Astrocyte (in vitro differentiated cells and primary cell): ENCODE measurements at regions not wholly inside any gene's neighbourhood (a gene's known extent, or its start where the extent isn't known, plus 50 kb on each side); places are given as distances from the start of the nearest gene placed in this dataset.
A peak's percentile ranks its signal among the peaks of the same experiment; 100 is the strongest.

ENCODE experiments used
- DNase-seq: peaks from one replicate; pipeline ENCODE4 v3.0.0-alpha.2; 2010; ENCODE audit warnings: low read depth
- FAIRE-seq: peaks from 2 replicates; lab custom pipeline; 2011; peaks lifted over from hg19 to GRCh38; lab: Jason Lieb, UNC
- H2AFZ ChIP-seq: 2 replicates; pipeline ENCODE4 v1.6.0; 2012; ENCODE audit warnings: low read depth, low read length, inconsistent platforms
- H3K27ac ChIP-seq: 2 replicates; pipeline ENCODE4 v1.5.1; 2011; ENCODE audit warnings: low read depth, low read length, inconsistent platforms
- H3K27me3 ChIP-seq: 2 replicates; pipeline ENCODE4 v1.6.0; 2011; ENCODE audit warnings: low read length, inconsistent platforms; ENCODE audit not compliant: insufficient read depth
- H3K36me3 ChIP-seq: 2 replicates; pipeline ENCODE4 v1.5.1; 2011; ENCODE audit warnings: low read length, inconsistent platforms; ENCODE audit not compliant: insufficient read depth
- H3K4me1 ChIP-seq: 2 replicates; pipeline ENCODE4 v1.5.1; 2011; ENCODE audit warnings: low read length, inconsistent platforms; ENCODE audit not compliant: insufficient read depth
- H3K4me2 ChIP-seq: 2 replicates; pipeline ENCODE4 v1.6.0; 2012; ENCODE audit warnings: low read length, inconsistent platforms
- H3K4me3 ChIP-seq: 2 replicates; pipeline ENCODE4 v1.5.1; 2011; ENCODE audit warnings: low read depth, mild to moderate bottlenecking, low read length, inconsistent platforms; ENCODE audit not compliant: insufficient read depth
- H3K79me2 ChIP-seq: 2 replicates; pipeline ENCODE4 v1.6.0; 2012; ENCODE audit warnings: mild to moderate bottlenecking, low read length, inconsistent platforms; ENCODE audit not compliant: insufficient read depth
- H3K9ac ChIP-seq: 2 replicates; pipeline ENCODE4 v1.6.0; 2012; ENCODE audit warnings: mild to moderate bottlenecking, low read length, inconsistent platforms
- H3K9me3 ChIP-seq: 2 replicates; pipeline ENCODE4 v1.5.1; 2012; ENCODE audit warnings: low read depth, mild to moderate bottlenecking, low read length, inconsistent platforms; ENCODE audit not compliant: insufficient read depth
- H4K20me1 ChIP-seq: 2 replicates; pipeline ENCODE4 v1.6.0; 2012; ENCODE audit warnings: low read length, inconsistent platforms; ENCODE audit not compliant: insufficient read depth
- H3K27ac Mint-ChIP-seq: one replicate; pipeline ENCODE4 v1.8.0; 2021; ENCODE audit warnings: mild to moderate bottlenecking, mixed read lengths; ENCODE audit not compliant: unreplicated experiment
- H3K27me3 Mint-ChIP-seq: one replicate; pipeline ENCODE4 v1.8.0; 2021; ENCODE audit warnings: low read depth, mixed read lengths; ENCODE audit not compliant: unreplicated experiment
- H3K36me3 Mint-ChIP-seq: one replicate; pipeline ENCODE4 v1.8.0; 2021; ENCODE audit warnings: low read depth, mixed read lengths; ENCODE audit not compliant: unreplicated experiment
- H3K4me1 Mint-ChIP-seq: one replicate; pipeline ENCODE4 v1.8.0; 2021; ENCODE audit warnings: low read depth, mixed read lengths; ENCODE audit not compliant: unreplicated experiment
- H3K4me3 Mint-ChIP-seq: one replicate; pipeline ENCODE4 v1.8.0; 2021; ENCODE audit warnings: mild to moderate bottlenecking, moderate library complexity, mixed read lengths; ENCODE audit not compliant: unreplicated experiment
- H3K9me3 Mint-ChIP-seq: one replicate; pipeline ENCODE4 v1.8.0; 2021; ENCODE audit warnings: mild to moderate bottlenecking, mixed read lengths; ENCODE audit not compliant: unreplicated experiment
- EZH2 ChIP-seq: IDR thresholded peaks from 2 replicates; pipeline ENCODE4 v1.6.1; 2012; ENCODE audit warnings: mild to moderate bottlenecking, low read length, inconsistent platforms; ENCODE audit not compliant: insufficient read depth
- TF ChIP-seq, protein P1 (sequence below): IDR thresholded peaks from 2 replicates; pipeline ENCODE4 v1.5.1; 2011; ENCODE audit warnings: low read depth, mild to moderate bottlenecking, inconsistent platforms, low read length, moderate library complexity; ENCODE audit not compliant: insufficient read depth

- TF ChIP-seq, protein P1, sequence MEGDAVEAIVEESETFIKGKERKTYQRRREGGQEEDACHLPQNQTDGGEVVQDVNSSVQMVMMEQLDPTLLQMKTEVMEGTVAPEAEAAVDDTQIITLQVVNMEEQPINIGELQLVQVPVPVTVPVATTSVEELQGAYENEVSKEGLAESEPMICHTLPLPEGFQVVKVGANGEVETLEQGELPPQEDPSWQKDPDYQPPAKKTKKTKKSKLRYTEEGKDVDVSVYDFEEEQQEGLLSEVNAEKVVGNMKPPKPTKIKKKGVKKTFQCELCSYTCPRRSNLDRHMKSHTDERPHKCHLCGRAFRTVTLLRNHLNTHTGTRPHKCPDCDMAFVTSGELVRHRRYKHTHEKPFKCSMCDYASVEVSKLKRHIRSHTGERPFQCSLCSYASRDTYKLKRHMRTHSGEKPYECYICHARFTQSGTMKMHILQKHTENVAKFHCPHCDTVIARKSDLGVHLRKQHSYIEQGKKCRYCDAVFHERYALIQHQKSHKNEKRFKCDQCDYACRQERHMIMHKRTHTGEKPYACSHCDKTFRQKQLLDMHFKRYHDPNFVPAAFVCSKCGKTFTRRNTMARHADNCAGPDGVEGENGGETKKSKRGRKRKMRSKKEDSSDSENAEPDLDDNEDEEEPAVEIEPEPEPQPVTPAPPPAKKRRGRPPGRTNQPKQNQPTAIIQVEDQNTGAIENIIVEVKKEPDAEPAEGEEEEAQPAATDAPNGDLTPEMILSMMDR = no peak
- no peak for TF ChIP-seq EZH2
- peaks cover 33% of the 10 kb centered on the region for H3K36me3 Mint-ChIP-seq
- peaks cover 25% of the 10 kb centered on the region for H3K36me3 ChIP-seq
These were observed 73.1 kb downstream of the DNAAF9 start for GRCh38 chr20:3334156-3334943.

DNA sequence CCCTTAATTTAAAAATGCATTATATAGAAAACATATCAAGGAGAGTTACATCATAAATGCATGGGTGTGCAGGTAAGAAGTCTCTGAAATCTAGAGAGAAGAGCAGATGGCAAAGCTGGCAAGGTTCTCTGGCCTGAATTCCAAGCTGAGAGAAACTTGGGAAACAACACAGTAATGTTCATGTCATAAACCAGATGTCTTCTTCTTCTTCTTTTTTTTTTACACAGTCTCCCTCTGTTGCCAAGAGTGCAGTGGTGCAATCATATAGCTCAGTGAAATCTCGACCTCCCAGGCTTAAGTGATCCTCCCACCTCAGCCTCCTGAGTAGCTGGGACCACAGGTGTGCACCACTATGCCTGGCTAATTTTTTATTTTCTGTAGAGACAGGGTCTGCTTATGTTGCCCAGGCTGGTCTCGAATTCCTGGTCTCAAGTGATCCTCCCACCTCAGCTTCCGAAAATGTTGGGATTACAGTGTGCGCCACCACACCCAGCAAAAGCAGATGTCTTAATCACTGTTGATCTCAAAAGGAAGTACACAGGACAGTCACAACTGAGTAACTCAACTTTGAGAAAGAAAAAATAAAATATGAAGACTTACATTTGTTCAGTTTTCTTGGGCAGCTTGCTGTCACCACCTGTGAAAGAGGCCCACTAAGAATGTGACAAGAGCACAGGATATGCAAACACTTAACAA is 77.3 kb downstream of the DNAAF9 start:
- DNase-seq = no peak
- no peak overlapping the region for H3K4me3 Mint-ChIP-seq

More at GRCh38 chr20:3334156-3334943, 73.1 kb downstream of the DNAAF9 start:
- Histone ChIP-seq H3K9me3 (no peaks in the 10 kb centered on the region), H3K4me2 (no peak overlapping the region), H4K20me1 (no peaks in the 10 kb centered on the region), H3K27ac (no peak overlapping the region), H3K79me2 (no peaks in the 10 kb centered on the region), H3K27me3 (no peaks in the 10 kb centered on the region), H3K9ac (no peak overlapping the region), H2AFZ (no peak overlapping the region), H3K4me1 (no peaks in the 10 kb centered on the region), H3K4me3 (no peak overlapping the region)
- Mint-ChIP-seq H3K9me3 (no peaks in the 10 kb centered on the region), H3K27ac (no peak overlapping the region), H3K4me3 (no peak overlapping the region), H3K27me3 (no peaks in the 10 kb centered on the region), H3K4me1 (no peaks in the 10 kb centered on the region)
- FAIRE-seq (peak; percentile 13), DNase-seq (no peak)

More for the DNA sequence above, 77.3 kb downstream of the DNAAF9 start:
- Mint-ChIP-seq H3K27me3 (no peaks in the 10 kb centered on the region), H3K36me3 (peaks cover 31% of the 10 kb centered on the region), H3K9me3 (no peaks in the 10 kb centered on the region), H3K27ac (no peak overlapping the region), H3K4me1 (no peaks in the 10 kb centered on the region)
- Histone ChIP-seq H3K4me3 (no peak overlapping the region), H3K79me2 (no peaks in the 10 kb centered on the region), H3K27me3 (no peaks in the 10 kb centered on the region), H4K20me1 (no peaks in the 10 kb centered on the region), H3K9ac (no peak overlapping the region), H3K4me2 (no peak overlapping the region), H3K36me3 (peaks cover 38% of the 10 kb centered on the region), H2AFZ (no peak overlapping the region), H3K4me1 (no peaks in the 10 kb centered on the region), H3K9me3 (no peaks in the 10 kb centered on the region), H3K27ac (no peak overlapping the region)
- no peak for FAIRE-seq
- TF ChIP-seq EZH2 = no peak
- TF ChIP-seq, protein P1 = no peak
